ENCODE measurements at regions not wholly inside any gene's neighbourhood (a gene's known extent, or its start where the extent isn't known, plus 50 kb on each side); places are given as distances from the start of the nearest gene placed in this dataset.

DNA sequence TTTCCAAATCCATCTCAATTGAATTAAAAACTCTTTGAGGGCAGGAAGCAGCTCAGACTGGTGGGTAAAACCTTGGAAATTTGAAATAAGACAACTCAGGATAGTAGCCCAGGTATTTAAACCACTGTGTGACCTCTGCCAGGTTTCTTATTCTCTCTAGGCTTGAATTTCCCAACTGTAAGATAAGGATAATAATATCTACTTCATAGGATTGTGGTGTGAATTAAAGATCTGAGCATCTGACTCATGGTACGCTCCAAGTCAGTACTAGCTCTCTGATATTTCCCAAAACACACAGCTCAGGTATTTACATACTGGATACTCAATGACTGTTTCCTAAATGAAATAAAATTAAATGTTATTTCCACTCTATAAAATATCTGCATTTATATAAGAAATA is 337.2 kb downstream of the LTN1 start:
- DNase-seq (ENCODE audit: low read depth in 3 of 3), result no peak

DNA sequence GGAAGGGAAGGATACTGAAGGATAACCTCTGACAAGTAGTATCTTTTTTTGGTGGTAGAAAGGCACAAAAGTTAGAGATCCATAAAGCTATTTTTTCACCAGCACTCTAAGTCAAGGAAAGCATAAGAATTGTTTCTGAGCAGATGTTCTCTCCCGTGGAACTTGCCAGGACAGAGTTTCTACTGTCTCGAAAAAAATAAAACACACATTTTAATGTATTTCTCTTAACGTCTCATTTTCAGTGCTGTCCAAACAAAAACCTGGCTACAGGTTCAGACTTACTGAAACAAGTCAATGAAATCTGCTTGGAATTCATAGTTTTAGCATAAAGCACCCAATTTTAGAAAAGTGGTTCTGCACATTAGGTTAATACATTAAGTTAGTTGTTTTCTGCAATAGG is 338.3 kb downstream of the LTN1 start:
- DNase-seq (ENCODE audit: low read depth in 3 of 3), result no peak

DNA sequence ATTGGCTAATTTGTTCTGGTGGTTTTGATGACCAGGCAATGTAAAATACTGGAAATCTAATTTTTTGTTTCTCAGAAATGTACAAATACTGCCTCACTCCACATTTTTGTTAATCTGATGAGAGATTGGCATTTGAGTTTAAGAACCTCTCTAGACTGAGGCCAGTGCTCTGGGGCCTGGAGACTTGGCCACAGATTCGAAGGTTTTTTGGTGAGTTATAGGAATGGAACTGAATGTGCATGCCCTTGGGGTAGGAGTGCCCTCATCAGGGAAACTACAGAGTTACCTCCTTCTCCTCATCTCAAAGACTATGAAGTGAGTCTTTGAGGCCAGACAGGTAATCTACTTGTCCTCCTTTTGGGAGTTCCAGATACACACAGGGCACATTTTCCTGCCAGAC is 347.9 kb downstream of the LTN1 start:
- DNase-seq (ENCODE audit: low read depth in 3 of 3), result no peak

DNA sequence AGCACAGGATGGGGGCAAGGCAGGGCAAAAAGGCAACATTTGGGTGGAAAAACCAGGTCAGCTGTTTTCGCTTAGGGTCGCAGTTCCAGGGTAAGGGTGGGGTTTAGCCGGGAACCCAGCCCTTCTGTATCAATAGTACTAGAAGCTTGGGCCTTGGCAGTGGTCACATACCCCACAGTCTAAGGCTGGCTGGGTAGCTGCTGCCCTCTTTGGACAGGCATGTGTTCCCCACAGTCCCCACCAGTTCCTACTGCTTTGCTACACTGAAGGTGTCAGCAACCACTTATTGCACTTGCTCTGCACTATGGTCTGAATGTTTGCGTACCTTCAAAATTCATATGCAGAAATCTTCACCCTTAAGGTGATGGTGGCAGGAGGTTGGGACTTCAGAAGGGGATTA is 349.8 kb downstream of the LTN1 start:
- DNase-seq (ENCODE audit: low read depth in 3 of 3), result no peak

DNA sequence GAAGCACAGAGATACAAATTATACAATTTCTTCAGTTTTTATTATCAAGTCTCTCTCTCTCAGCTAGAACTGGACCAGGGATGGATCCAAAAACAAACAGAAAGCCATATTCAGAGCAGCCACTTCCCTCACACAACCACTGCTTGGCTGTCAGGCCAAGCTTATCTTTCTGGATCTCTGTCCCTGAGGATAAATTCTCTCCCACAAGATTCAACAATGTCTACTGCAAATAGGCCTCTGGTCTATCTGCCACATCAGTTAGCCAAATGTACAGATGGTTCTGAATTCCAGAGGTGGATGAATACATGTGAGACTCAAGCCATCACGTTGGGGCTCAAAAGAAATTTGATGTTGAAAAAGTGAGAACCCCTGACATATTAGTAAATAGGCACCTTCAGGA is 350.9 kb downstream of the LTN1 start:
- no peak for DNase-seq (ENCODE audit: low read depth in 3 of 3)

DNA sequence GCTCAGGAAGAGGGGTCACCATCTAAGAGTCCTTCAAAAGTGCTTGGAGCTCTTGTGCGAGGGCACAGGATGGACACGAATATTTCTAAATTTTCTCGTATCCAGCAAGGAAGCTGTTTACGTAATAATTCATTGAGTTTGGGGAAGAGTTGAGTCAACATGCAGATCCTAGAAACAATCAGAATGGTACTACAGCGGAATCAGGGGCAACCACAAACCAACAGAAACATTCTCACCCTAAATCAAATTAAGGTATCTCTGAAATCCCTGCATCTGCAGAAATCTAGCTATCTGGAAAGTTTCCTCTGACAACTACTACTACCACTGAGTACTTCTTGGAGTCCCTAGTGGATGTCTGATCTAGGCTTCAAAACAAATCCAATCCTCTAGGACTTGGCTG is 352.4 kb downstream of the LTN1 start:
- no peak for DNase-seq (ENCODE audit: low read depth in 3 of 3)

DNA sequence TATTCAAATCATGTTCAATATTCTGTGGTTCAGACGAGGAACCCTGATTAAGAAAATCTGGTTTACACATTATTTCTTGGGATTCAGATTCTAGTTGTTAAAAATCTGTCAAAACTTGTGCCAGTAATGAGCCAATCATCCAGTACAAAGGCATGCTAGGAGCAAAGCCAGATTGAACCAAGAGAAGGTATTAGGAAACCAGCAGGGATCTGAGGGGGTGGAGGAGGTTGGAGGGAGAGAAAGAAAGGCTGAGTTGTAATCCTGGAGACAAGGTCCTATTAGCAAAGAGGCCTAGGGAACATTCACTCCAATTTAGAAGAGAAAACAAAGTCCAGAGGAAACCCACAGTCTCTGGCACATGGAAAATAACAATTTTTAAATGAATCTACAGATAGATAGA is 352.9 kb downstream of the LTN1 start:
- DNase-seq (ENCODE audit: low read depth in 3 of 3), result no peak

DNA sequence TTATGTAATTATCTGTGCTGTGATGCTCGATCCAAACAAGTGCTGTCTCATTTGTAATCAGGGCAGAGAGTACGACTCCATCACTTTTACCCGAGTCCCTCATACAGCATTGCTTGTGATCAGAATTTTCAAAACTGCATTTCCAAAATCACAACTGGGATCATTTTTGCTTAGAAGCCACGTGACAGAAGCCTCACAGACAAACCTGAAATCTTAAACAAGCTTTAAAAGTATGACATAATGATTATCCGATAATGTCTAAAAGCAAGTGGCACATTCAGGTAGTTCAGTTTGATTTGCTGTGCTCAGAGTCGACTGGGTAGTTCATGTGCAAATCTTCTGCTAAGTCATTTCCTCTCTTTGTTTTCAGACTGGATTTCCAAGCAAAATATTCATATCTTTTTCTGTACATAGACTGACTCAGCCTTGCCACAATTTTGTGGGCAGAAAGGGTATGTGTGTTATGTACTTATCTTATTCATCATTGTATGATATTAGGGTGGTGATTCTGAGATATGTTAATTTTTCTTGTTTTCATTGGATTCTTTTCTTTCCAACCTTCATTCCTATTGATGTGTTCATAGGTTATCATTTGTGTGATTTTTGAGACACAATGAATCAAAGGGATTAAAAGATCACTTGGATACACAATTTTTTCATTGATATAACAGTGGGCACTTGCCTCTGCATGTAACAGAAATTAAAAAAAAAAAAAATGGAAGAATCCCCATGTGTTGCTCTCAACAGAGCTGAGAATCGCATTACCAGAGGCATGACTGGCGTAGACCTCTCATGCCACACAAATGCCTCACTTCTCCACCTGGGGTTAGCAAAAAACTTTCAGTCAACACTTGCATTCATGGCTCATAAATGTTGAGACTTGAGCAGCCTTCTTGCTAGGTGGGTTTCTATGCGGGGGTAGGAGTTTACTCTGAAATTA is 355.7 kb downstream of the LTN1 start:
- no peak for DNase-seq (ENCODE audit: low read depth in 3 of 3)

DNA sequence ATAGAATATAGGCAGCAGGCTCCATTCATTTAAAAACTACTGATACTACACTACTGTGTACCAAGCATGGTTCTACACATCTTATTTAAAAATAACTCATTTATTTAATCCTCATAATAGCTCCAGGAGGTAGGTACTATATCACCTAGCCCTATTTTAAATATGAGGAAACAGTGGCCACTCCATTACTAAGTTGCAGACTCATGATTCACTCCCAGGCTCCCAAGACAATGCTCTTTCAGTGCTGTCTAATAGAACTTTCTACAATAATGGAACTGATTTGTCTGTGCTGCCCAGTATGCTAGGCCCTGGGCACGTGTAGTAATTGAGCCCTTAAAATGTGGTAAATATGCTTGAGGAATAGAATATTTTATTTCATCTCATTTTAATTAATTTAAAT is 357.1 kb downstream of the LTN1 start:
- DNase-seq (ENCODE audit: low read depth in 3 of 3), result no peak

DNA sequence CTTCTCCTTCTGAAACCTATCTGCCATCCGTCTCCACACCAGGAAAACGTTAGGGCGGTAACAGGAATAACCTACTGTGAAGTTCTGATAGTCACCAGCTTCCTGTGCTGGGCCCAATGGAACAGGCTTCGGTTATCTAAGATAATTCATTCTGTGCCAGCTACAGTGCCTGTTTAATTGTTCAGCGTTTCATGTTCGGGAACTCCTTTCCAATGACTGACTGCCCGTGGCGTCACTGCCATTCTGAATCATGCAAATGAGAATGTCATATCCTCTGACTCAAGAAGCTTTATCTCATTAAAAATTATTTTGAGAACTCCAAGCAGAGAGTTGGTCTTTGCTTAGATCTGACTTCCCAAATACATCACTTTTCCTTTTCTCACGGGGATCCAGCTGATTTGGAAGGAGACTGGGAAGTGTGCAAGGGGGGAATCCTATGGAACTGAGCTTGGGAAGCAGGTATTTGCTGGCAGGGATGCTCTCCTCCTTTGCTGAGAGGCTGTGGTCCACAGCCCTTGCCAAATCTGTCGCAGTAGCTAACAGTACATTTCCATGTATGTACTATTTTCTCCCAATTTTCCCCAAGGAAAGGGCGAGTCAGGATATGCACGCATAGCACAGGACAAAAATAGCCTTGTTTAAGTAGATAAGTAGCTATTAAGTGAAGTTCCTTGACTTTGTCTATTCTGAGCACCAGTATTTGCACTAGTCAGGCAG is 358.7 kb downstream of the LTN1 start:
- DNase-seq (ENCODE audit: low read depth in 3 of 3), result no peak

DNA sequence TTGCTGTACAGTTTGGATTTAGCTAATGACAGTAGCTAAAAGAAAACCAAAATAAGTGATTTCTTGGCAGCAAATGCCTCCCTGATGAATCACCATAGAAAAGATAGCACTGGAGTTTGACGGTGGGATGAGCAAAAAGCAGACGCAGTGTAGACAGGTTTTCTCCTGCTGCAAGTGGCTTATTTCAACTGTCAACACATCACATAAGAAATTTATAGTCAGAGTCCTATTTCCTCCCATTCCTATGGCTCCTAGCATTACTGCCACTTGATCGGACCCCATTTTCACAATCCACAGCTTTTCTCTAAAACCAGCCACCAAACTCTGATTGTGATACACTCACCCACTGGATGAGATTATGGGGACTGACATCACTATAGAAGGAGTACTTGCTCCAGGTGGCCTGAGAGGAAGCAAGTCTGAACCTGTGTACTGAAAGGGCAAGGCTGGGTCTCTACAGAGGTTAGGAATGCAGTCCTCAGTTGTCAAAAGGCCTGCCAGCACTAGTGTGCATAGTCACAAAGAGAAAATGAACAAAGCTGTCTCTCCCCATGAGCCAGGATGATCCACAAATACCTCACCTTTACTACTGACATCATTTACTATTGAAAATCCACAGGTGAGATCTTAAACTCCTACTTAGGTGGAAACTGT is 359.8 kb downstream of the LTN1 start:
- no peak for DNase-seq (ENCODE audit: low read depth in 3 of 3)

DNA sequence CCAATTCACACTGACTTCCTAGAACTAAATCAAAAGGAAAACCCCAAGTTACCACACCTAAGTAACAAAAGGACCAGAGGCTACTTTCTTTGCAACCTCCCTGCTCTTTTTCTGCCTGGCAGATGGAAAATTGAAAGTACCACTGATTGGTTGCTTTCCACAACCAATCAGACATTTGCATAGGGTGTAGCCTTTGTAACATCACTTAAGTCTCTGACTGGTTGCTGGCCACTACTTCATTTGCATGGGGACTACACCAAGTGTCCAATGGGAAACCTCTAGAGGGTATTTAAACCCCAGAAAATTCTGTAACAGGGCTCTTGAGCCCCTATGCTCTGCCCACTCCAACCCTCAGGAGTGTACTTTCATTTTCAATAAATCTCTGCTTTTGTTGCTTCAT is 365.0 kb downstream of the LTN1 start:
- no peak for DNase-seq (ENCODE audit: low read depth in 3 of 3)

DNA sequence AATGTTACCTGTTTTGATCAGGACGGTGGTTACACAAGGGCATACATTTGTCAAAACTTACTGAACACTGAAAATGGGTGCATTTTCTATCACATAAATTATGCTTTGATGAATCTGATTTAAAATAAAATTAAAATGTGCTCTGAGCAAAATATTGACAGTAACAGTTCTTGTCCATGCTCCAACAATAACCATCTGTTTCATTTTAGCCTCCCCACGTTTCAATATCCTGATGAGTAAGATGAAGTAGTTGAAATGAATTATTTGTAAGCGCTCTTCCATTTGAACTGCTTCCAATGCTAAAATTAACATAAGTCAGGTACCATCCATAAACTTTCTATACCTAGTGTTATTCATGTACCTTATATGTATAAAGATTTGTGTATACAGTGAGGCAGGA is 365.4 kb downstream of the LTN1 start:
- no peak for DNase-seq (ENCODE audit: low read depth in 3 of 3)

DNA sequence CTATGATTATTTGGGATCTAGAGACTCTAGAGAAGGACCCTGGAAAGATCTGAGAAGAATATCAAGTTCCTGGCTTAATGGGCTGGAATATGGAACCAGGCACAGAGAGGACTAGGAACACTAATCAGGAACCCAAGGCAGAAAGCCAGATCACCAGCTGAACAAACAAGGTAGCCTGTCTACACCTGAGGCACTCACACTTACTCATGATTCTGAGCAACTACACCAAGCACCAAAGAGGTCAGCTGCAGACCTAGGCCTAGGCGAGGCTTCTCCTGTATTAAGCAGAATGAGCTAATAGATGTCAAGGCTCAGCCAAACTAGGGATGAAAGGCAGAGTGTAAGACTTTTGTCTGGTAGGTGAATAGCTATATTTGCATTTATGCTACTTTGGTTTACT is 368.1 kb downstream of the LTN1 start:
- no peak for DNase-seq (ENCODE audit: low read depth in 3 of 3)

DNA sequence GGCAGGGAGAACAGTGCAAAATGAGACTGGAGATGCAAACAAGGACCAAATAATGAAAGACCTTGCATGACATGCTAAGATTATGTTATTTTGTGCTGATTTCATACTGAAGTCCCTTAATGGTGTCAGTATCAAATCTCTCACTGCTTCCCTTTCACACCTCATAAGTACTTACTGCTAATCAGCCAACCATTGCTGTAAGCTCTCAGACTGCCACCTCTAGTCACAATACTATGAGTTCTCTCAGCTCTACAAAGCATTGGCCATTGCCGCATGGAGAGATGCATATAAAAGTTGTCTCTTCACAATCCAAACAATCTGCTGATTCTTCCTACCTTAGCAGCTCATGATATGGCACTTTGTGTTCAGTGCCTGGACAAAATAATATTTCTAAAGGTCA is 375.4 kb downstream of the LTN1 start:
- DNase-seq (ENCODE audit: low read depth in 3 of 3), result no peak

DNA sequence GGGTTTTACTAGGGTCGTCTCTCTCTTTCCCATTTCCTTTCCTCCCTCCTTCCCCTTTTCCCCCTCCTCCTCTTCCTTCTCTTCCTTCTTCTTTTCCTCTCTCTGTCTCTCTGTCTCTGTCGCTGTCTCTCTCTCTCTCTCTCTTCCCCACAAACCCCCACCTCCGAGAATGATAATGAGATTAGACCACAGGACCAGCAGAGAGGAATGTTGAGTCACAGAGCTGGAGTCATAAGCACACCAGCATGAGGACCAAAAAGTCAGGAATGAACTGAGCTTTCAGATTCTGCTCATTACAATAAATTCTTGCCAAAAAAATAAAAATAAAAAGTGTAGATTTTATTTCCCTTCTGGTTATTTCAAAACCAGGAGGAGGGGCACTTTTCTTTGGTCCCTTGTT is 377.4 kb downstream of the LTN1 start:
- DNase-seq (ENCODE audit: low read depth in 3 of 3), result no peak

DNA sequence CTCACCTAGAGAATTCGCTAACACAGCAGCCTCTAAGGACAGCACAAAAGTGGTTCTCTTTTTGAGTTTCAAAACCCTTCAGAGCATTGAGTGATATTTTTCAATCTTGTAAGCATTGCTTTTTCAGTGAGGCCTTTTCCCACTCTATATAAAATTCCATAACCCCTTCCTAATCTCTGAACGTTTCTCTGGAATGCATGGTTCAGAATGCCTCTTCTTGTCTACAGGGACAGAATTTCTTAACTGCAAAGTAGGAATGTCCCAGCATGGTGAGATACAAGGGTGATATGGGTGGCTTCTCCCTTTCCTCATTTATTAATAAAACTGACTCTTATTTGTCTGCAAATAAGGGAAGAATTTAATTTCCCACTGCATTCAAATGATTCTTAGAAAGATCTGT is 377.9 kb downstream of the LTN1 start:
- DNase-seq (ENCODE audit: low read depth in 3 of 3), result no peak

DNA sequence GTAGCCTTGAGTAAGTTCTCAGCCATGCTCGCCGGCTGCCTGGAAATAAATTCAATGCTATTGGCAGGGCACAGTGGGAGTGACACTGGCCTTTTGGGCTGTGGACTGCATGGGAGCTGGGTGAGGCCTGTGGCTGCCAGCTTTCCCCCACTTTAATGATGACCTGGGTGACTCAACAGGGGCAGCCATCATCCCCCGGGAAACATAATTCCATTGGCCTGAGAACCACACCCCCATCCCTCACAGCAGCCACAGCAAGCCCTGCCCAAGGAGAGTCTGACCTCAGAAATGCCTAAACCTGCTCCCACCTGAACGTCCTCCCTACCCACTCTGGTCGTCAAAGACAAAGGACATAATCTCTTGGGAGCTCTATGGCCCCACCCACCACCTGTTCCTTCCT is 384.0 kb downstream of the LTN1 start:
- DNase-seq (ENCODE audit: low read depth in 3 of 3), result no peak

DNA sequence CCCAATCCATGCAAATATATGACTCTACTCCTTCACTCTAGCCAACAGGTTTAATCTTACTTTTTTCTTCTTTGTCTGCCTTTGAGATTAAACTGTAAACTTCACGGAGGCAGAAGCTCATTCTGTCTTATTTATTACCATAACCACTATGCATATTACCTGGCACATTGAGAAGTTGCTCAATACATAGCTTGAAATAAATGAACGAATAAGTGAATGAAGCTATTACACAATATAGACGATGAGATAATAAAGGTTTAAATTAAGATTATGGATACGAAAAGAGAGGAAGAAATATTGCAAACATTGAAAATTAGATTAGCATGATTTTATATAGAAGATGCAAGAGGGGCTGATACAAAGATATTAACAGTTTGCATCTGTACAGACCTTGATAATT is 385.1 kb downstream of the LTN1 start:
- no peak for DNase-seq (ENCODE audit: low read depth in 3 of 3)

DNA sequence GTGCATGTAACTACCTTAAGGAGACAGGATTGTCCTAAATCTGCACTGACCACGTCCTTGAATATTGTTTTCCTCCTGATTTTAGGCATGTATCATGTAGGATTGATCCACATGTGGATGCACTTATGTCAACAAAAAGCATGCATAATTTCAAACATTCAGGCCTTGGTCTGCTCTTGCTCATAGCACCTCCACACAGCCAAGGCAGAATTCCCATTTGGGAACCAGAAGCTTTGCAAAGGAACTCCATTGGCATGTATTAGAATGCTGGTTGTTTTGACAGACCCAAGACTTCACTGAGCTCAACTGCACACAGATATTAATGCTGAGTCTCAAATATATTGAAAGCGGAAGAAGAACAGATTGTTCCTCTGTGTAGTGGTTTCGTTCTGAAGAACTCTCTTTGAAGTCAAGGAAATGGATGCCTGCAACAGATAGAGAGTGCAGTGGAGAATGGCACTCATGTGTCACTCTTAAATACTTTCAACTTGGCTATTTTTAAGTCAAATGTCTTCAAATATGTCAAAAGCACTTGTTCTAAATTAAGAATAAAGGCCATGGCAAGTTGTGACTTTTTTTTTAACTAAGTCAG is 387.6 kb downstream of the LTN1 start:
- DNase-seq (ENCODE audit: low read depth in 3 of 3), result no peak

DNA sequence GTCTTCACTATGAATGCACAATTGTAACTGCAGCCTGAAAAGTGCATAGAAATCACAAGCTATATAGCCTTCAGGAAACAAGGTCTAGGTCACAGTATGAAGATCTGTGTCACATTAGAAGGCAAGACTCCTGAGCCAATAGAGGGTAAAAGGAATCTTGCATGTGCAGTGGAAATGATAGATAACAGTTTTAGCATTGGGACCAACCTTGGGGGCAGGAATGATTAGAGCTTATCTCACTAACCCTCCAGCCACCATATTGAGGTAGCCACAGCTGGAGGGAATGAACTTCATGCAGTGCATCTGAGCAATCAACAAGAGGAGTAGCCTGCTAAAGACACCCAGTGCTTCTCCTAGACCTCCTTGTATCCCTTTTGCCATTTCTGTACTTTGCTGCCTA is 390.1 kb downstream of the LTN1 start:
- DNase-seq (ENCODE audit: low read depth in 3 of 3), result no peak

DNA sequence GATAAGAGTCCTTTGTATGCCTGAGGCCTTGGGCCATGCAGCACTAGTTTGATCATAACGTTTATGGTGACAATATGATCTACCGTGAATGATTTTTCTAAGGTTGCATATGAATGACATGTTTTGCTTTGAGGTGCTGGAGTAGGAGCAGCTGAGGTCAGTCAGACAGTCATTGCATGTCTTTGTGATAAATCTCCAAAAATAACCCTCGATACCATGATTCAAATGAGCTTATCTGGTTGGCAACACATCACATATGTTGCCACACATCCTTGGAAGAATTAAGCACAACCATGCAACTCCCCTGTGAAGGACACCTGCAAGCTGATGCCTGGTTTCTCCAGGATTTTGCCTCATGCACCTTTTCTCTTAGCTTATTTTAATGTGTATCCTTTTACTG is 394.5 kb downstream of the LTN1 start:
- no peak for DNase-seq (ENCODE audit: low read depth in 3 of 3)
